ENCODE measurements at regions not wholly inside any gene's neighbourhood (a gene's known extent, or its start where the extent isn't known, plus 50 kb on each side); places are given as distances from the start of the nearest gene placed in this dataset.

- DNase-seq: no peak
Observed at GRCh38 chr1:96473791-96474434, 247.7 kb upstream of the PTBP2 start.

GRCh38 chr1:96474985-96475743, 246.4 kb upstream of the PTBP2 start:
- no peak for DNase-seq

GRCh38 chr1:96475903-96476302, 245.7 kb upstream of the PTBP2 start:
- DNase-seq: no peak

- DNase-seq: no peak
Observed at GRCh38 chr1:96478228-96478627, 243.4 kb upstream of the PTBP2 start.

- no peak for DNase-seq
Observed at GRCh38 chr1:96481409-96481808, 240.2 kb upstream of the PTBP2 start.

- no peak for DNase-seq
Observed at GRCh38 chr1:96482616-96483015, 239.0 kb upstream of the PTBP2 start.

GRCh38 chr1:96487394-96487793, 234.2 kb upstream of the PTBP2 start:
- DNase-seq: no peak

- DNase-seq: no peak
Observed at GRCh38 chr1:96487971-96488370, 233.6 kb upstream of the PTBP2 start.

- DNase-seq: no peak
Observed at GRCh38 chr1:96488777-96489176, 232.8 kb upstream of the PTBP2 start.

GRCh38 chr1:96492236-96492635, 229.3 kb upstream of the PTBP2 start:
- DNase-seq: no peak

- DNase-seq: no peak
Observed at GRCh38 chr1:96498744-96499340, 222.7 kb upstream of the PTBP2 start.

GRCh38 chr1:96508233-96508632, 213.4 kb upstream of the PTBP2 start:
- DNase-seq: no peak

- DNase-seq: no peak
Observed at GRCh38 chr1:96509339-96509738, 212.2 kb upstream of the PTBP2 start.

- DNase-seq: no peak
Observed at GRCh38 chr1:96509951-96510350, 211.6 kb upstream of the PTBP2 start.

- no peak for DNase-seq
Observed at GRCh38 chr1:96510391-96510790, 211.2 kb upstream of the PTBP2 start.

- no peak for DNase-seq
Observed at GRCh38 chr1:96510911-96511310, 210.7 kb upstream of the PTBP2 start.

- no peak for DNase-seq
Observed at GRCh38 chr1:96513136-96513535, 208.4 kb upstream of the PTBP2 start.

- no peak for DNase-seq
Observed at GRCh38 chr1:96515430-96515829, 206.2 kb upstream of the PTBP2 start.

- no peak for DNase-seq
Observed at GRCh38 chr1:96515925-96516324, 205.7 kb upstream of the PTBP2 start.

- DNase-seq: no peak
Observed at GRCh38 chr1:96519851-96520578, 201.6 kb upstream of the PTBP2 start.

- no peak for DNase-seq
Observed at GRCh38 chr1:96520579-96520947, 201.0 kb upstream of the PTBP2 start.

GRCh38 chr1:96521010-96521409, 200.6 kb upstream of the PTBP2 start:
- no peak for DNase-seq

- no peak for DNase-seq
Observed at GRCh38 chr1:96521994-96522760, 199.4 kb upstream of the PTBP2 start.

Data from T-helper 2 cell (primary cell).